IPS-15b (cell line): ENCODE measurements at regions not wholly inside any gene's neighbourhood (a gene's known extent, or its start where the extent isn't known, plus 50 kb on each side); places are given as distances from the start of the nearest gene placed in this dataset.
"Not testable (repeated sequence)": the region's sequence is repeated elsewhere in the genome, so short reads cannot be mapped to it uniquely, and the experiment has no call there.

ENCODE experiments used
- H3K27me3 ChIP-seq: one replicate; pipeline ENCODE4 v1.6.1; 2013; ENCODE audit warnings: low read length; ENCODE audit not compliant: control insufficient read depth, insufficient read depth
- H3K36me3 ChIP-seq: one replicate; pipeline ENCODE4 v1.6.1; 2013; ENCODE audit warnings: low read length; ENCODE audit not compliant: control insufficient read depth, insufficient read depth
- H3K4me1 ChIP-seq: one replicate; pipeline ENCODE4 v1.6.1; 2013; ENCODE audit warnings: mild to moderate bottlenecking, low read length; ENCODE audit not compliant: control insufficient read depth, insufficient read depth
- H3K4me3 ChIP-seq: one replicate; pipeline ENCODE4 v1.5.1; 2013; ENCODE audit warnings: low read depth, low read length
- H3K9ac ChIP-seq: one replicate; pipeline ENCODE4 v1.6.1; 2013; ENCODE audit warnings: low read depth, mild to moderate bottlenecking, low read length
- H3K9me3 ChIP-seq: one replicate; pipeline ENCODE4 v1.6.1; 2013; ENCODE audit warnings: mild to moderate bottlenecking, low read length; ENCODE audit not compliant: control insufficient read depth, insufficient read depth

DNA sequence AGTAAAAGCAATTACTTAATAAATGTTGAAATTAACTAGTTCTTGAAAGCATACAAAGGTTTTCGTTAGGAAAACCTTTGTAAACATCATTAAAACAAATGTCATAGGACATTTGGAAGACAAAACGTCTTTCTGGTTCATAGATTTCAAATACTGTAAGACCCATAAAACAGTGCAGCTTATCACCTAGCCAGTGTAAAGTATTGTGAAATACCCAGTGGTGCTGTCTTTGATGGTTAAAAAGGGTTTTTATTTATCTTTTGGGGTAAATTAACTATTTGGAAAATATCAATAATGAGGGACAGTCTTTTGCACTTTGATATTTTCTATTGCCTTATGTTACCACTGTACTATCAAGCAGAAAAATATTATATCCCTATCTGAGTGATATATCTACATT, 120.0 kb upstream of the FAM98A start:
- Histone ChIP-seq H3K36me3 (no peaks in the 10 kb centered on the region), H3K4me1 (no peaks in the 10 kb centered on the region), H3K9me3 (no peaks in the 10 kb centered on the region), H3K9ac (no peak overlapping the region), H3K27me3 (no peaks in the 10 kb centered on the region), H3K4me3 (no peak overlapping the region)

DNA sequence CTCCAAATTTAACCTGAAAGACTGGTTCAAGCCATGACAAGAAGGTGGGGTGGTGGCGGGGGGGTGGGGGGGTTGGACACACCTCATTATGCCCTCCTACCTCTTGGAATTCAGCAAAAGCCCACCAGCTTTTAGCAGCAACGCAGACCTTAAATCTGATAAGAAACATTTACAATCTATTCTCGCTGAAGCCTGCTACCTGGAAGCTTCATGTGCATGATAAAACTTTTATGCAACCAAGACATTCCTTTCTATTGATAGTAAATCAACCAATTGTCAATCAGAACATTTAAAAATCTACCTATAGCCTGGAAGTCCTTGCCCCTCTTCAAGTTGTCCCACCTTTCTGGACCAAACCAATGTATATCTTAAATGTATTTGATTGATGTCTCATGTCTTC, 113.6 kb upstream of the FAM98A start:
- Histone ChIP-seq H3K36me3 (no peaks in the 10 kb centered on the region), H3K27me3 (no peaks in the 10 kb centered on the region), H3K4me3 (no peak overlapping the region), H3K4me1 (peaks cover 5% of the 10 kb centered on the region), H3K9ac (no peak overlapping the region), H3K9me3 (no peaks in the 10 kb centered on the region)

DNA sequence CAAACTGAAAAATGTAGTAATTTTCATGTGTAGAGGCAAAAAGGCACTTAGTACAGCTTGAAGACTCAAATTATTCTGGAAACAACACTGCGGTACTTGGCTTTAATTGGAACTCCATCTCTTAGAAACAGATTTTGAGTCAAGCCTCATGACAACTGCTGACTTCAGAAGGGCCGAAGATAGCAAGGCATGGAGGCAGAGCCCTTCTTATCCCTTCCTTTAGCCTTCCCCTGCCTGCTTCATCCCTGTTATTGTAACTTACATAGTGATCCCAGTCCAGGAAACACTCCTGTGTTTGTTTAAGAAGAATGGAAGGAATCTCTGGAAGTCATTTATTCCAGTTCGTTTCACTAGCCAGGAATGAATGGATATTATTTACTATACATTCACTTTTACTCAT, 110.9 kb upstream of the FAM98A start:
- H3K9ac ChIP-seq = no peak overlapping the region
- H3K27me3 ChIP-seq = no peaks in the 10 kb centered on the region
- H3K36me3 ChIP-seq = no peaks in the 10 kb centered on the region
- peaks cover 5% of the 10 kb centered on the region for H3K4me1 ChIP-seq
- H3K9me3 ChIP-seq = no peaks in the 10 kb centered on the region
- H3K4me3 ChIP-seq = no peak overlapping the region

- H3K36me3 ChIP-seq = no peaks in the 10 kb centered on the region
- H3K9ac ChIP-seq = no peak overlapping the region
- H3K9me3 ChIP-seq = no peaks in the 10 kb centered on the region
- H3K4me1 ChIP-seq = peaks cover 13% of the 10 kb centered on the region
- H3K27me3 ChIP-seq = no peaks in the 10 kb centered on the region
- H3K4me3 ChIP-seq = no peak overlapping the region
These were observed 108.2 kb upstream of the FAM98A start for GRCh38 chr2:33707312-33707711.

GRCh38 chr2:33706410-33706809, 107.3 kb upstream of the FAM98A start:
- Histone ChIP-seq H3K27me3 (no peaks in the 10 kb centered on the region), H3K4me3 (no peak overlapping the region), H3K9me3 (no peaks in the 10 kb centered on the region), H3K4me1 (peaks cover 9% of the 10 kb centered on the region), H3K36me3 (no peaks in the 10 kb centered on the region), H3K9ac (no peak overlapping the region)

DNA sequence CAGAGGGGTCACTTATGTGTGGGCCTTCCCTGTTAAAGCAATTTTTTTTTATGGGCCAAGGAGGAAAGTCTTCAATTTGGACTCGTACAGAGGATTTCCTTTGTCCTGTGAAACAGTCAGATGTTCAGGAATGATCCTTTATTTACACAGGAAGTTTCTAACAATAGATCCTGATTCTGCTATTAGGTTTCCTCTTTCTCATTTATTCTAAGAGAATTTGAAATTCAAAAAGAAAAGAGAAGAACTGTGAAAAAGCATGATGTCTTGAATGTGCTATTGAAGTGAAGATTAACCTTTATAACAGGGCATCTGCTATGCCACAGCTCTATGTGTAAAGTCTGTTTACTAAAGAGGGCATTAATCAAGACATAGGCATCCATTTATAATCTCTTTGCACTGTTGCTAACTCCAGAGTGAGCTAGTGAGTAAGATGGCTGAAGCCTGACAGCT, 105.3 kb upstream of the FAM98A start:
- peaks cover 9% of the 10 kb centered on the region for H3K4me1 ChIP-seq
- no peaks in the 10 kb centered on the region for H3K9me3 ChIP-seq
- no peak overlapping the region for H3K4me3 ChIP-seq
- H3K27me3 ChIP-seq = no peaks in the 10 kb centered on the region
- H3K9ac ChIP-seq = no peak overlapping the region
- H3K36me3 ChIP-seq = no peaks in the 10 kb centered on the region

GRCh38 chr2:33696234-33696633, 97.1 kb upstream of the FAM98A start:
- Histone ChIP-seq H3K9me3 (no peaks in the 10 kb centered on the region), H3K36me3 (no peaks in the 10 kb centered on the region), H3K9ac (no peak overlapping the region), H3K4me1 (no peaks in the 10 kb centered on the region), H3K4me3 (no peak overlapping the region), H3K27me3 (no peaks in the 10 kb centered on the region)

- Histone ChIP-seq H3K4me1 (no peaks in the 10 kb centered on the region), H3K27me3 (no peaks in the 10 kb centered on the region), H3K9ac (no peak overlapping the region), H3K4me3 (no peak overlapping the region), H3K36me3 (no peaks in the 10 kb centered on the region), H3K9me3 (no peaks in the 10 kb centered on the region)
These were observed 95.8 kb upstream of the FAM98A start for GRCh38 chr2:33694904-33695303.

DNA sequence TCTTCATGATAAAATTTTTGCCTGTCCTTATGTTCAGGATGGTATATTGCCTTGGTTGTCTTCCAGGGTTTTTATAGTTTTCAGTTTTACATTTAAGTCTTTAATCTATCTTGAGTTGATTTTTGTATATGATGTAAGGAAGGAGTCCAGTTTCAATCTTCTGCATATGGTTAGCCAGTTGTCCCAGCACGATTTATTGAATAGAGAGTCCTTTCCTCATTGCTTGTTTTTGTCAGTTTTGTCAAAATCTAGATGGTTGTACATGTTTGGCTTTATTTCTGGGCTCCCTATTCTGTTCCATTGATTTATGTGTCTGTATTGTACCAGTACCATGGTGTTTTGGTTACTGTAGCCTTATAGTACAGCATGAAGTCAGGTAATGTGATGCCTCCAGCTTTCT, 91.6 kb upstream of the FAM98A start:
- not testable (repeated sequence) for H3K9ac ChIP-seq, H3K4me3 ChIP-seq, H3K27me3 ChIP-seq, H3K4me1 ChIP-seq, H3K36me3 ChIP-seq, H3K9me3 ChIP-seq

DNA sequence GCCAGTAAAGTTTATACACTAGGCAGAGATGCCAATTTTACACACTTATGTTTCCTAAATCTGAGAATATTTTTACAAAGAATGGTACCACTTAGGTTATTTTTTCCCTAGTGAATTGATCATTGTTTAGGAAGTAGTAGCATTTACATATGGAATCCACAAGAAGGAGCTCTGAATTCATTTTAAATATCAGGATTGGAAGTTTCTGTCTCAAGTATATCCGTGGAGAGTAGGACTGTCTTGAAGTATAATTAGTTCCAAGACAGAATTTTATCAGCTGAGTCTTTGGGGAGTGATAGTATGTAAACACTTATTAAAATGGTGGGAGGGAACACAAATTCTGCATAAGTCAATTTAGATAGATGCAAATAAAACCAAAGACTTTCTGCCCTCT, 82.3 kb upstream of the FAM98A start:
- Histone ChIP-seq H3K9ac (no peak overlapping the region), H3K4me3 (no peak overlapping the region), H3K27me3 (no peaks in the 10 kb centered on the region), H3K9me3 (no peaks in the 10 kb centered on the region), H3K36me3 (no peaks in the 10 kb centered on the region), H3K4me1 (peaks cover 5% of the 10 kb centered on the region)

- Histone ChIP-seq H3K9ac (no peak overlapping the region), H3K4me1 (peaks cover 5% of the 10 kb centered on the region), H3K36me3 (no peaks in the 10 kb centered on the region), H3K27me3 (no peaks in the 10 kb centered on the region), H3K9me3 (no peaks in the 10 kb centered on the region), H3K4me3 (no peak overlapping the region)
These were observed 81.7 kb upstream of the FAM98A start for GRCh38 chr2:33680644-33681363.

DNA sequence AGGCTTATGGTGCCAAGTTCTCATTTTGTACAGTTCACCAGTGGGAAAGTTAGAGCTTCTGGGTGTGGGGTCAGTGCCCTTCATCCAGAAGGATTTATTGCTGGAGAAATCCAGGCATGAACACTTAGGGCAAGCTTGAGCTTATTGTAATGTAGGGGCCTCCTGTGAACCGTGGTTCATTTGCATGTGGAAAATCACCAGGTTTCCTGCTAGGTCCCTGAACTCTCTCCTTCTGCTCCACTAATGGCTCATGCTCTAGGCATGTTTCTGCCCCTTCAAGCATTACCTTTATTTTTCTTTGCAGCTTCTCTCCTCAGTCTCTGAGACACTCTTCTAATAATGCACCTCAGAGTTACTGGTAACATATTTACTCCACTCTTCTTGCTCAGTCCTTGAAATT, 79.3 kb upstream of the FAM98A start:
- no peaks in the 10 kb centered on the region for H3K36me3 ChIP-seq
- H3K9ac ChIP-seq = no peak overlapping the region
- peaks cover 5% of the 10 kb centered on the region for H3K4me1 ChIP-seq
- no peak overlapping the region for H3K4me3 ChIP-seq
- H3K9me3 ChIP-seq = no peaks in the 10 kb centered on the region
- H3K27me3 ChIP-seq = no peaks in the 10 kb centered on the region
